ENCODE measurements at regions not wholly inside any gene's neighbourhood (a gene's known extent, or its start where the extent isn't known, plus 50 kb on each side); places are given as distances from the start of the nearest gene placed in this dataset.

GRCh38 chr2:126982935-126983334 lies 84.2 kb downstream of the TEX51 start:
- TF ChIP-seq CTCF (conservative IDR thresholded peaks at IDR 0.05): no peak
- no peak for TF ChIP-seq ZFX (IDR thresholded peaks at IDR 0.05)

All from C4-2B (cell line).